Endodermal cell (in vitro differentiated cells): ENCODE measurements at regions not wholly inside any gene's neighbourhood (a gene's known extent, or its start where the extent isn't known, plus 50 kb on each side); places are given as distances from the start of the nearest gene placed in this dataset.

Source experiments
- DNase-seq: peaks from one replicate; pipeline ENCODE4 v3.0.0-alpha.2; 2017
- H3K27ac ChIP-seq: 2 replicates; pipeline ENCODE4 v1.5.1; 2013; ENCODE audit warnings: mild to moderate bottlenecking, low read depth, low read length, moderate library complexity
- H3K27me3 ChIP-seq: 2 replicates; pipeline ENCODE4 v1.6.1; 2013; ENCODE audit warnings: mild to moderate bottlenecking, low read length, moderate library complexity; ENCODE audit not compliant: insufficient read depth, control insufficient read depth, poor library complexity, severe bottlenecking
- H3K36me3 ChIP-seq: 2 replicates; pipeline ENCODE4 v1.7.0; 2013; ENCODE audit warnings: mild to moderate bottlenecking, low read length, moderate library complexity; ENCODE audit not compliant: control insufficient read depth, insufficient read depth
- H3K4me1 ChIP-seq: one replicate; pipeline ENCODE4 v1.7.0; 2013; ENCODE audit warnings: low read length; ENCODE audit not compliant: control insufficient read depth, insufficient read depth
- H3K4me3 ChIP-seq: 2 replicates; pipeline ENCODE4 v1.5.1; 2013; ENCODE audit warnings: mild to moderate bottlenecking, low read length, moderate library complexity
- H3K9ac ChIP-seq: 2 replicates; pipeline ENCODE4 v1.6.1; 2013; ENCODE audit warnings: mild to moderate bottlenecking, low read length, moderate library complexity; ENCODE audit not compliant: poor library complexity, severe bottlenecking; ENCODE audit errors: extremely low read depth
- H3K9me3 ChIP-seq: 2 replicates; pipeline ENCODE4 v1.6.1; 2013; ENCODE audit warnings: mild to moderate bottlenecking, low read length, moderate library complexity; ENCODE audit not compliant: control insufficient read depth
- H3K27ac Mint-ChIP-seq: 2 replicates; pipeline ENCODE4 v1.8.0; 2020; ENCODE audit warnings: mixed read lengths
- H3K27me3 Mint-ChIP-seq: 2 replicates; pipeline ENCODE4 v1.8.0; 2021; ENCODE audit warnings: mild to moderate bottlenecking, mixed read lengths; ENCODE audit not compliant: insufficient read depth
- H3K36me3 Mint-ChIP-seq: 2 replicates; pipeline ENCODE4 v1.8.0; 2020; ENCODE audit warnings: low read depth, mixed read lengths
- H3K4me1 Mint-ChIP-seq: 2 replicates; pipeline ENCODE4 v1.8.0; 2020; ENCODE audit warnings: mixed read lengths
- H3K4me3 Mint-ChIP-seq: 2 replicates; pipeline ENCODE4 v1.8.0; 2020; ENCODE audit warnings: mild to moderate bottlenecking, moderate library complexity, mixed read lengths
- H3K9me3 Mint-ChIP-seq: 2 replicates; pipeline ENCODE4 v1.8.0; 2020; ENCODE audit warnings: mild to moderate bottlenecking, mixed read lengths
- CTCF ChIP-seq: fragments of 200-600 bp; sonication (generic); conservative IDR thresholded peaks from 2 replicates; pipeline ENCODE4 v1.5.0; 2021; ENCODE audit warnings: antibody characterized with exemption, mild to moderate bottlenecking
- WGBS, 2 experiments: methylation state at CpG; one replicate each; pipeline versions ENCODE4 v1.1.5 to v1.1.7; 2013; ENCODE audit warnings: missing lambda C conversion rate in 2 of 2, mixed read lengths in 1 of 2; ENCODE audit not compliant: insufficient coverage in 1 of 2, insufficient read length in 1 of 2; 5-methylcytosine and 5-hydroxymethylcytosine counted together

GRCh38 chr9:74115976-74116375 lies 381.2 kb upstream of the RORB start:
- Mint-ChIP-seq H3K4me3 (no peak overlapping the region), H3K27me3 (no peaks in the 10 kb centered on the region), H3K4me1 (peaks cover 4% of the 10 kb centered on the region), H3K36me3 (no peaks in the 10 kb centered on the region), H3K9me3 (peaks cover 4% of the 10 kb centered on the region), H3K27ac (no peak overlapping the region)
- Histone ChIP-seq H3K27ac (no peak overlapping the region), H3K4me3 (no peak overlapping the region), H3K36me3 (no peaks in the 10 kb centered on the region), H3K4me1 (no peaks in the 10 kb centered on the region), H3K9me3 (no peaks in the 10 kb centered on the region), H3K9ac (no peak overlapping the region), H3K27me3 (no peaks in the 10 kb centered on the region)
- no peak for DNase-seq
- no peak for TF ChIP-seq CTCF
- 94 to 95% methylated on average over 4 to 6 of the region's 6 CpGs for WGBS, 2 experiments

DNA sequence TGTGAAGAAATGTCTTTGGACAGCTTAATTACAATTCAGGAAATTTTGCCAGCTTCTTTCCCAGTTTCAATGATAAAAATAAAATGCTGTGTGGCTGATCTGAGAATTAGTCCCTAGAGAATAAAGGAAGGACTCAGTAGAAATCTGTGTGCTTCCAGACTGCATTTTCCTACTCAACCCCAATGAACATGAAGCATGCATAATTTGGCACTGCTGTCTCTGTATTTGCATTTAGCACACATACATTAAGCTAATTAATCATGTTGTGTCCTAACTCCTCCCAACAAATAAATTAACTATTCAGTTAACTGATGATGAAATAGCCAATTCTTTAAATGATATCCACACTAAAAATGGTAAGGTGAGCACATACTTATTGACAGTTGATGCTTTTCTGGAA lies 380.0 kb upstream of the RORB start:
- Mint-ChIP-seq H3K27me3 (no peaks in the 10 kb centered on the region), H3K9me3 (peaks cover 4% of the 10 kb centered on the region), H3K4me1 (peaks cover 4% of the 10 kb centered on the region), H3K36me3 (no peaks in the 10 kb centered on the region), H3K4me3 (no peak overlapping the region), H3K27ac (no peak overlapping the region)
- Histone ChIP-seq H3K4me3 (no peak overlapping the region), H3K9ac (no peak overlapping the region), H3K27me3 (no peaks in the 10 kb centered on the region), H3K9me3 (no peaks in the 10 kb centered on the region), H3K27ac (no peak overlapping the region), H3K4me1 (no peaks in the 10 kb centered on the region), H3K36me3 (no peaks in the 10 kb centered on the region)
- no peak for TF ChIP-seq CTCF
- DNase-seq, result no peak

DNA sequence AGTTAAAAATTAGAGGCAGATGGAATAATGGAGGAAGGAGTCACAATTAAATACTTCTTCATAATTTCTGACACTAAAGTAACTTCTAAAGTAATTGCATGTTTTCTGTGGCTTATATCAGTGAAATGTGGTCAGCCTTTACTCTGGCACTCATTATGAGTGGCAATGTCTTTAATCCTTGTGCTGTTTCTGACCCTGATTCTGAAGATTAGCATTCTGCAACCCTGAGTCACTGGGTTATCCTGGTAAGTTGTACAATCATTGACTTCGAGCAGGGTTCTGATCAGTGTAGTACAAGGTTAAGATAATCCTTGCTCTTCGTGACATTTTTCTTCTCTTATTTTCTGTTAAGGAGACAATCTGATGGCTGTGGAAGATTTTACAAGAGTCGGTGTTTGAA lies 379.4 kb upstream of the RORB start:
- Histone ChIP-seq H3K9ac (no peak overlapping the region), H3K36me3 (no peaks in the 10 kb centered on the region), H3K27me3 (no peaks in the 10 kb centered on the region), H3K4me1 (no peaks in the 10 kb centered on the region), H3K9me3 (no peaks in the 10 kb centered on the region), H3K4me3 (no peak overlapping the region), H3K27ac (no peak overlapping the region)
- peaks cover 4% of the 10 kb centered on the region for H3K9me3 Mint-ChIP-seq
- peaks cover 4% of the 10 kb centered on the region for H3K4me1 Mint-ChIP-seq
- H3K36me3 Mint-ChIP-seq, result no peaks in the 10 kb centered on the region
- H3K27ac Mint-ChIP-seq, result no peak overlapping the region
- no peak overlapping the region for H3K4me3 Mint-ChIP-seq
- no peaks in the 10 kb centered on the region for H3K27me3 Mint-ChIP-seq
- no peak for TF ChIP-seq CTCF
- 84 to 91% methylated on average over 3 of the region's 3 CpGs for WGBS, 2 experiments
- no peak for DNase-seq
